EH (cell line): ENCODE measurements at regions not wholly inside any gene's neighbourhood (a gene's known extent, or its start where the extent isn't known, plus 50 kb on each side); places are given as distances from the start of the nearest gene placed in this dataset.

Experiments used
- DNase-seq: peaks from one replicate; pipeline ENCODE4 v3.0.0-alpha.2; 2015; ENCODE audit warnings: low read depth

DNA sequence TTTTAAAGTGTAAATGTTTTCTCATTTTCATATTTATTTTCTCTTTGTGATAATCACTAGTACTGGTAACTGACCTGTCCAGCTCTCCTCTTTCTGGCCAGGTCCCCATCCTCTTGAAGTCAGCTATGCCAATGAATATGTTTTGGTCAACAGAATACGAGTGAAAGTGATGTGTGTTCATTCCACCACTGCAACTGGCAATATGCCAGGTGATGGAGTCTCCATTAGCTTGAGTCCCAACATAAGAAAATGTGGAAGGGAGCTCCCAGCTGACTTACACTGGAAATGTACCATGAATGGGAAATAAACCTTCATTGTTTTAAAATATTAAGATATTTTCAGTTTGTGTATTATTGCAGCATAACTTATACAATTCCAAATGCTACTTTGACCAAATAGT, 75.8 kb downstream of the CCDC34 start:
- no peak for DNase-seq

DNA sequence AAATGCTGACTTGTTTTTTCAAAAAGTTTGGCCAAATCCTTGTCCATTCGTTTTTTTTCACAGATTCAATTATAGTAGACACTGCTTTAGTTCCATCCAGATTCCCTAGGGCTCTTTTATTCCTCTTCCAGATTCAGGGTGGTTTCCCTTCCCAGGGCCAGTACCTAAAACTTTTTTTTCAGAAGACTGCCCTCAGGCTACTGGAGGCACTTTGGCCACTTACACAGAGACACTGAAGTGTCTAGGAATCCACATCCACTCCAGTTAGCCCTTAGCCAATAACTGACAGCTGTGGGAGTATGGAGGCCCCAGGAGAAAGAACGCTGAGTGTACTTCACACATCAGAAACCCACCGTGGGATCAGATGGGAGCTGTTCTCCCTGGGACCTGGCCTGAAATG, 77.3 kb downstream of the CCDC34 start:
- DNase-seq: peak; percentile 72

DNA sequence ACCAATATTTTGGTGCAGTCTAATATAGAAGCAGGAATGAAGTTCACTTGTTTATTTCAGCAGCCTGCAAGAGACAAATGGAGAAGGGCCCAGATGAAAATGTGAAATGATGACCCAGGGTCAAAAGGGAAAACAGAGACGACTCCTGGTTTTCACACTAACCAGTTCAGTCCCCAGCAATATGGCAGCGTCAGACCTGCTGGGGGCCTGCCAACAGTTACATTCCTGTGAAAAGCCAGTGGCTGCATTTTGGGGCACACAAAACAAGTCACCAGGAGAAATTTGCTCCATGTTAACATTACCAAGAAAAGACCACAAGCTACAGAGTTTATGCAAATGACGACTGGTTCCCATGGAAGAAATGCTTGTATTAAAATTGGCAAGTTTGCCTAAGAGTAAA, 80.2 kb downstream of the CCDC34 start:
- peak; percentile 72 for DNase-seq

DNA sequence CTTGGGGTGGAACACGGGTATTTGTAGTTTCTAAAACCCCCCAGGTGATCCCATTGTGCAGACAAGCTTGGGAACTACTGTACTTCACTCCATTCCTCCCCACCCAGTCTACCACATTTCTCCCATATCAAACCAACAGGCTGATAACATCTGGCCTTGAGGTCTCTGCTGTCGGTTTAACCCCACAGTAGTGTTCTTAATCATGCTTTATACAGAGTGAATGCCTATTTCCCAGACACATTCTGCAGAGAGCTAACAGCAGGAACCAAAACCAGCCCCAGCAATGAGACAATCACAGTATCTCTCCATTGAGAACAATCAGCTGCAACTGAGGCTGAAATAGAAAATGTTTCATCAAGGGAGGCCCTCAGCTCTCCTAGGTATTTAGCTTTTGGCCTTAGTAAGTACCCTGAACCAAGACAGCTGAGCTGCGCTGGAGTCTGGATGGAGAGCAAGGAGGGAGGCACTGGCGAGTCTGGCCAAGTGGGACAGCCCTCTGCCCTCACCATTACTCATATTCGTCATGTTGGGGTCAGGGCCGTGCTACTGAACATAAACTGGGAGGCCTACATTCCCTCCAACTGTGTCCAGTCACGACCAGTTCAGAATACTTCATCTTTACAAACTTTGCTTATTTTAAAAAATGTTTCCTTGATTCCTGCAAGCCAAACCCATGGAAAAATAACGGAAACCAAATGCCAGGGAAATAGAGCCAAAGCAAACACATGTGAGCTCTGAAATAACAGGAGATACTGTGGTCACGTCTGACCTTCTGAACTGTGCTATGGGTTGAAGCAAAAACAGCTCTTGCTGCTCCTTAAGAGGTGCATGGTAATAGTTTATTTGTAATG, 81.0 kb downstream of the CCDC34 start:
- peak; percentile 98 for DNase-seq

DNA sequence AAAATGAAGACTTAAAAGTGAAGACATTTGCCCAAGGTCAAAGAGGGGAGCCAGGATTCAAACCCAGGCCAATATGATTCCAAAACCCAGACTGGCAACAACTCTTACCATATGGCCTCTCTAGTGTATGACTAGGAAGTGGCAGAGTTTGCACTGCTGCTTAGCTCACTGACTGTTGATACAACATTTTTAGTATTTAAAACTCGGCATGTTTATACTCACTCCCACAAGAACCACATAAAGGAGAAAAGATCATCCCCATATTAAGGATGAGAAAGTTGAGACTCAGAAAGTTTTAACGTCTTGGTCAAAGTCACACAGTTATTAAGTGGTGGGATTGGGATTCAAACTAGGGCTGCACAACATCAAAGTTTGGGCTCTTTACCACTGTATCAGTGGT, 81.7 kb downstream of the CCDC34 start:
- DNase-seq: peak; percentile 27

DNA sequence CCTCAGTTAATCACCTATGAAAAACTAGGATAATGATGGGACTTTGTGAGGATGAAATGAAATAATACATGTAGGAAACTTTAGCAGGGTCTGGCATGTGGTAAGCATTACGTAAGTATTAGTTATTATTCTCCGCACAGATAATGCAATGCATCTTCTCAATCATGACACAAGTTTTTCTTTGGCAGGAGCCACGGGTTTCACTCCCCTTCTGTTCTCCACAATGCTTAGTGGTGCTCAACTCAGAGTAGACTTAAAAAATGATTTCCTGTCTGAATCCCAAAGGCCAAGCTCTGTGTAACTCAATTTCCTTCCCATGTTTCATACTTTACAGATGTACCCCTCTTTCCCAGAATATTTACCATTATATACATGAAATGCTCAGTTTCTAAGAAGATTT, 82.9 kb downstream of the CCDC34 start:
- DNase-seq: no peak

DNA sequence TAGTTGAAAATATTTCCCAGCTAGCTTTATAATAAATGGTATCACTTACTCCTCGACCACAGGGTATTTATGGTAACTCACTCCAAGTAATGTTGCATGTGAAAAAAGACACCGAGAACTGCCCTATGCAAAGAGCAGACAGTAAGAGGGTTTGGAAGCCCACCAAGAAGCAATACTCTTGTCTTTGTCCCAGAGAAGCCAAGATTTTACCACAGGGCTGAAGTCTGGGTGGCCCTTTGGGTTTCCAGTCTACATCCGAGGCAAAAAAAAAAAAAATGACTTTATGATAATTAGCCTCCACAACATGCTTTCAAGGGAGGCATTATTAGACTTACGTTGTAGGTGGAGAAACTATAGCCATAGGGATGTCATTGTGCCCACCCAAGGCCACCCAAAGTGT, 83.6 kb downstream of the CCDC34 start:
- no peak for DNase-seq

DNA sequence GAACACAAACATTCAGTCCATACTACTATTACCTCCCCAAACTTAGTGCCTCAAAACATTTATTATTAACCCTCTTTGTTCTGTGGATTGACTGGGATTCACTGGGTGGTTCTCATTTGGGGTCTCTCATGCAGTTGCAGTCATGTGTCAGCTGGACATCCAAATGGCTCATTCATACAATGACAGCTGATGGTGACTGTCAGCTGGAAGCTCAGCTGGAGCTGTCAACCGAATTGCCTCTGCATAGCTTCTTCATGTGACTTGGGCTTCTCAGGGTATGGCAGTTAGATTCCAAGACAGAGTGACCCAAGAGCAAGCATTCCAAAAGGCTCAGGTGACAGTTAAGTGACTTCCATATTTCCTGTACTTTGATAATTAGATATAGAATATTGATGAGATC, 85.2 kb downstream of the CCDC34 start:
- DNase-seq: no peak

DNA sequence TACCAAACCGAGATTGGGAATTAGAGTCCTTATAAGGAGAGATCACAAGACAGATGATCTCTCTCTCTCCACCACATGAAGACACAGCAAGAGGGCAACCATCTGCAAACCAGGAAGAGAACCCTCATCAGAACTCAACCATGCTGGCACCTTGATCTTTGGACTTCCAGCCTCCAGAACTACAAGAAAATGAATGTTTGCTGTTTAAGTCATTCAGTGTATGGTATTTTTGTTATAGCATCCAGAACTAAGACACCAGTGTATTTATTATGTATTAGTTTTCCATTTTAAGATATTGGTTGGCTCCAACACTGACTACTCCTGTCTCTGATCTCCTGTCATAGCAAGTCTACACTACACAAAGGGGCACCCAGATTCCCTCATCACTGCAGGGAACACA, 86.9 kb downstream of the CCDC34 start:
- no peak for DNase-seq

DNA sequence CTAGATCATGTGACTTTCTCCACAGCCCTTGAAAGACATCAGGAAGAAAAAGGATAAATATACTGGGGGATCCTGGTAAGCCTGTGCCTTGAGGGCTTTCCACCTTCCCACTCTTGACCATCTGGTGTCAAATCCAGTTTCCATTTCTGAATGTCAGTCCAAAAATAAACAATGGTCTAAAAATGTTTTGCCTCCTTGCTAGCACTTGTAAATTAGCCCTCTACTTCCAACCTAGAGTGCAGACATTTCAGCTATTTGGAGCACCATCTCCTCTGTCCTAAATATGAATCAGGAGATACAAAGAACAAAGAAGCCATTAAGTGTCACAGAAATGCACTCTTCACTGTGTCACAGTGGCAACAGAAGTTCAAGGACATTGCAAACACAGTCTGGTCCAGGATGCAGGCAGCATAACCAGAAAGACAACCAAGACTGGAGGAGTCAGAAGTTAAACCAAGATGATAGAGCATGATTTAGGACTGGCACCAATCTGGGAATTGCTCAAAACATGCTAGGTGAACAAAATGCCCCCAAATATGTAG, 88.1 kb downstream of the CCDC34 start:
- no peak for DNase-seq

DNA sequence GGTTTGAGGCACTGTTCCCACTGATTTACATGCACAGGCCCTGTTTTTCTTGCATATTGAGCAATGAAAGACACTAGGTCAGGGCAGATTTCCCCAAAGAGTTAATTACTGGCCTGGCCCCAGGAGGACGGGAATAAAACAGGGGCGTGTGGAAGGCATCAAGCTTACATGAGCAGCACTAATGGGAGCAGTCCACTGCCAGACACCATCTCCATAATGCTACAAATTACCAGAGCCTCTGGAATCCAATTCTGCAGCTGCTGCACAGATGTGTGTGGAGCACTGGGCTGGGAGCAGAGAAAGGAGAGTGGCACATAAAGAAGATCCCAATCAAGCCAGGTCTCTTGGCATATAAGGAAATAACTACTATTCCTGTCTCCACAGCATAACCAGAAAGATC, 96.9 kb downstream of the CCDC34 start:
- DNase-seq: no peak

DNA sequence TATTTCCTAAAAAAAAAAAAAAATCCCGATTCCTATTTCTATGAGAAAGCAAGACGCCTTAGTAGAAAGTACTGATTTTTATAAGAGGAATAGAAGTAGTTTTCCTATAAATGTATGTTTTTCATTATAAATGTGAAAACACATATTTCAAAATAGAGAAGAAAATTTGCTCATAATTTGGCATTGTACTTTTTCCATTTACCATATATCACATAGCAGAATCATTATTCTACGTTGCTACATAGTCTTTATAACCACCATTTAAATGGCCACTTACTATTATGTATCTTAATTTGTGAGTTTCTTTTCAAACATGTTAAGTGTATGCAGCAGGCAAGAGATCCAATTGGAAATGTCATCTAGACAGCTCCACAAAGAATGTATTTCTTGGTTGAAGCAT, 99.0 kb downstream of the CCDC34 start:
- no peak for DNase-seq

DNA sequence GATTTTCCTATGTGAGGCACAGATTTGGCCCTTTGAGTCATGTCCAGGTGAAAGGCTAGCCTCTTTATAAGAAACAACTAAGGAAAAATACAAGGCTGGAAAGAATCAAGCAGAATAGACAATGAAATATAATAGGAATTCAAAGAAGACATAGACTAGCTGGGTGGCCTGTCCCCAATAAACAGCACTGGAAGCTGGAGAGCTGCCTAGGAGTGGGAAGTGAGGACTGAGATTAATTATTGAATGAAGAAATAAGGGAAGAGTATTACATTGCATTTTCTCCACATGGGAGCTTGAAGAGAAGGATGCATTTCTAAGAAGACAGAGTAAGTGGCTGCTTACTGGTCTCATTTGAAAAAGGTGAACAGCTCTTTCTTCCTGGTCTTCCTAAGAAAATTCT, 100.0 kb downstream of the CCDC34 start:
- DNase-seq: no peak

DNA sequence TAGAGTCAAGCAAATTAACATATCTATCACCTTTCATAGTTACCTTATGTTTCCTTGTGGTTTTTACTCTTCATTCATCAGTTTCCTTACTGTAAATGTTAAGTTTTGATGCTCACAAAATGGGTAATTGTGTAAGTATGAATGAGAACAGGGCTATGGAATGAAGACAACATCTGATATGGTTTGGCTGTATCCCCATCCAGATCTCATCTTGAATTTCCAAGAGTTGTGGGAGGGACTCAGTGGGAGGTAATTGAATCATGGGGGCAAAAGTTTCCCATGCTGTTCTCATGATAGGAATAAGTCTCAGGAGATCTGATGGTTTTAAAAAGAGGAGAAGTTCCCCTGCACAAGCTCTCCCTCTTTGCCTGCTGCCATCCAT, 107.6 kb downstream of the CCDC34 start:
- DNase-seq: peak; percentile 91

DNA sequence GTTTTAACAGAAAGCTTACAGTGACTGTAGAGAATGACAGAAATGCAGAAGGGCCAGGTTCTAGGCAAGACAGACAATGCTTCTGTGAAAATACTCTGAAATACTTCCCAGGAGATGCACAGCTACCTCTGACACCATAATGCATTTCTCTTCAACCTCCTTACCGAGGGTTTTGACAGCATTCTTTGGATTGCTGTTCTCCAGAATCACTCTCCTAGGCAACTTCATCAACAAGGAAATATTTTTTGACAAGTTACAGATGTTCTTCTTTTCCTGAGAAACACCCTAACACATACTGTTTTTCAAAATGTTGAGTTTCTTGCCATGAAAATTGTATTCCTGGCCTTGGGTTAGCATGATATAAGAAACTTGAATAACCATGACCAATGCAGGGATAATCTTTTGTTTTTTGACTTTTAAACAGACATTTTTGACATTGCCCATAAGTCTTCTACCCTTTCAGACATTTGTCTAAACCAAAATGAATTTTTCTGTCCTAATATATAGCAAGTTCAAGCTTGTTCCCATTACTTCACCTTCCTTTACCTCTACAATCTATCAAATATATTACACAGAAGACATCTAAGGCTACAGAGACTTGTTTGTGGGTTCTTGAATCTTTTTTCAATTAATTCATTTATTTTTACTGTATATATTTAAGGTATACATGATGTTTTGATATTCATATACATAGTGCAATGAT, 108.1 kb downstream of the CCDC34 start:
- DNase-seq: peak; percentile 83

DNA sequence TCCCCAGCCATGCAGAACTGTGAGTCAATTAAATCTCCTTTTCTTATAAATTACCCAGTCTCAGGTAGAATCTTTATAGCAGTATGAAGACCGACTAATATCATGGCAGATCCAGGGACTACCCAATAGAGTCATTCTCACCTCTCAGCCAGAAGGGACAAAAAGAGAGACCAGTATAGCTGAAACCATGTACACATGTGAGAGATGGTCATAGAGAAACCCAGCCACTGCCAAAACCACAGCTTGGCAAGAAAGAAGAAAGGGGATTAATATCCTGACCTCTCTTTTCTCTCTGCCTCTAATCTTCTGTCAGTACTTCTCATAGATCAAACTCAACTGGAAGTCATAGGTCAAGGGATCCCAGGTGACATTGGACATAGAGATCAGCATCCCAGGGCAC, 109.8 kb downstream of the CCDC34 start:
- no peak for DNase-seq

DNA sequence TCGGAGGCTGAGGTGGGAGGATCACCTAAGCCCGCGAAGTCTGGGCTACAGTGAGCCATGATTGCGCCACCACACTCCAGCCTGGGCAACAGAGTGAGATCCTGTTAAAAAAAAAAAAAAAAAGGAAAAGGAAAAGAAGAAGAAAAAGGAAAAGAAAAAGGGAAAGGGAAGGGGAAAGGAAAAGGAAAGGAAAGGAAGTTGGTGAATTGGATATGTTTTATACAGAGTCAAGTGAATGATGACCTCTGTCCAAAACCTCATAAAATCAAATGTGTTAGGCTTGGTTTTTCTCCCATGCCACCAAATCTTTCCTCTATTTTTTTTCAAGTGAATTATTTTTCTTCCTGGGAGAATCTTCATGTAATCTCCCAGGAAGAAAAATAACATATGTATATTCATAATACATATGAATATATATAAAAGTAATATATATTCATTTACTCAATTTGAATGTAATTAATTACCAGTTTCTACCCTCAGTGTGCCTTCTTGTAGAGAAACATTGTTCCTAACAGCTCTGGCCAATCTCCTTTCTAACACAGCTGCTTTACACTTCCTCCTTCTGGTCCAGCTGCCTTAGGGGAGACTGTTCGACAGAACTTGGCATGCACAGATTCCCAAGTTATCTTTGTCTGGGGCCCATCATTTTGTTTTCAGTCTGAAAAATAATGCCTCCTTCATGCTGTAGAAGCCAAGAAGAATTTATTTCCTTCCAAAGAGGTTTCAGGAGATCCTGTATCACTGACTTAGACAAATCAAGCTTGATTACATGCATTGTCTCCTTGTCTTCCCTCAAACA, 111.9 kb downstream of the CCDC34 start:
- no peak for DNase-seq

DNA sequence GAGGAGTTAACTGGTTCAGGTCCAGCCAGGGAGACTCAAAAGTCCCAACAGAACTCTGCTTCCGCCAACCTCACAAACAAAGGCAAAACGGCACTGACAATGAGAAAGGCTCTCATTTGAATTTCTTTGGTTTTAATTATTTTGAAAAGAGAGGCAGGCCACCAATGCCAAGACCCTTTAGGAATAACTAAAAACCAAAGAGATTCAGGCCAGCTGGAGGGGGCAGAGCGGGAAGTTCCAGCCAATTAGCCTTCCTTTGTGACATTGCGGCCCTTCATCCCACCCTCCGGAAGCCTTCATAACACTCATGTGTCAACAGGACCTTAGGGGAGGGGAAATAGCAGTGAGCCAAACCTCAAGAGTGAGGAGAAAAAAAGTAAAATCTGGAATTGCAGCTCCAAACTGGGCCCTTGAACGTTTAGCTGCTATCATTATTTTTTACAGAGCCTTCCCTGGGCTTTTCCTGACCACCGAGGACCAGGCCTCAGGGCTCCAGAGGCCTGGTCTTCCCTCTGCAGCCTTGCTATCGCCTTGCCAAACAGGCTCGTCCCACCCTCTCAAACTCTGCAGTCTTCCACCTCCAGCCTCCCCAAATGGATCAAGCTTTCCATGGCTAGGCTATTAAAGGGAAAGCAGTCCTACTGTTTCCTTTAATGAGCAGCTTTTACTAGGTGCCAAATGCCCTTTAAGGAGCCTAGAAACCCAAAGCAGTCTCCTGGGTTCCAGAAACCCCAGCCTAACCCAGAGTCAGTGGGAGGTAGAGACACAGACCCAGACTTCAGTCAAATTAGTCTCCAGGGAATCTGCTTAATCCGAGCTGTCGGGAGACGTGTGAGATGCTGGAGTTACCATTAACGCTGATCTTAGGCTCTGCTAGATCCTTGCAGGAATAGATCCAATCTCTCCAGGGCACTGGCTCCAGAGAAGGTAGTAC, 114.2 kb downstream of the CCDC34 start:
- no peak for DNase-seq

DNA sequence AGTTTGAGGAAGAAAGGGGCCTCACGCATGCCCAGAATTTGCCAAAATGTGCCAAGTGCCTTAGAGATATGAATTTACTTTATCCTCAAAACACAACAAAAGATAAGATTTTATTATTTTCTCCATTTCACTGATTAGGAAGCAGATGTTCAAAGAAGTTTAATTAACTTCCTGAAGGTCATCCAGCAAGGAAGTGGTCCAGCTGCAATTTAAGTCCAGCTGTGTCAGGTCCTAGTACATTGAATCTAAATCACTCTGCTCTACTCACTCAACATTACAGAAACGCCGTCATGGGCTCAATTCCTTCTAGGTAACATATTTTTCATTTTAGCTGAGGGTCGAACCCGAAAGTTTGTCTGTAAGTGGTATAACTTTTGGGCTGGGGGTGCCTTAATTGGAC, 115.4 kb downstream of the CCDC34 start:
- no peak for DNase-seq

DNA sequence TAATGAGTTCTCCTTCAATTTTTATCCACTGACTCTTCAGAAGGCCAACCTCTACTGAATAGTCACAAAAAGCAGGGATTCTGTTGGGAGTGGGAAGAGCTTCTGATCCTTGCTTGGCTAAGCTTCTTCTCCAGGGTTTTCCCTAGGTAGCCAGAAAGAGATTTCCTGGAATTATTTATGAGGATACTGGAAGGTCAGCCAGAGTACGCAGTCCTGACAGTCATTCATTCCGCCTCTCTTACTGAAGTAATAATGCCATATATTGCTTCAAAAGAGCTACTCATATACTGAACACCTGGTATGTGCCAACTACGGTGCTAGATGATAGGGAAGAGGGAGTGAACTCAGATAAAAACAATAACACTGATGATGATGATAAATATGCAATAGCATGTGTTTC, 116.1 kb downstream of the CCDC34 start:
- DNase-seq: no peak

DNA sequence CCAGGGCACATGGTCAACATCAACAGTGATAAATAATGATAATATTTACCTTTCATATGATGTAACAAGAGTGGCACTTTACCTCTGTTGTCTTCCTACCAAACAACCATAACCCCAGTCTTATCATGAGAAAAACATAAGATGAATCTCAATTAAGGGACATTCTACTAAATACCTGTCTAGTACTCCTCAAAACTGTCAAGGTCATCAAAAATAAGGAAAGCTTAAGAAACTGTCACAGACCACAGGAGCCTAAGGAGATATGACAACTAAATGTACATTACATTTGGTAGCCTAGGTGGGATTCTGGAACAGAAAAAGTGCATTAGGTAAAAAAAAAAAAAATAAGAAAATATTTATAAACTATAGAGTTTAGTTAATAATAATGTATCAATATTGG, 118.1 kb downstream of the CCDC34 start:
- DNase-seq: no peak

DNA sequence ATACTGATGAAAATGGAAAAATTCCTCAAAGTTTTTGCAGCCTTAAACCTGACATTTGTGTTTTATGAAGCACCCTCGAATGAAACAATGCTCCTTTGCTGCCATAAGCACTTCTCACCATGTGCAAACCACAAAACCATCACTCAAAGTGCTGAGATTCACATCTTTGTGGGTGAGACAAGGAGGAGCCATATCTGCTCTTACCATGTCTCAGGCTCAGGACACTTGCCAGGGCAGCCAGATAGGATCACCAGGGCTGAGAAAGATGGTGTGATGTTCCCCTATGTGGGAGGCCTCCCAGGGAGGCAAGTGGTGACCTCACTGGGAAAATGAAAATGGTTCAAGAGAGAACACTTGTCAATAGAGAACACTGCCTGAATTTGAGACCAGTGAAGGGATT, 120.4 kb downstream of the CCDC34 start:
- DNase-seq: peak; percentile 89
